Right renal cortex interstitium (tissue), 3 donors: ENCODE measurements at regions not wholly inside any gene's neighbourhood (a gene's known extent, or its start where the extent isn't known, plus 50 kb on each side); places are given as distances from the start of the nearest gene placed in this dataset.
"Not testable (repeated sequence)": the region's sequence is repeated elsewhere in the genome, so short reads cannot be mapped to it uniquely, and the experiment has no call there.

Experiments used
- DNase-seq, 3 donors: peaks; one replicate each; pipeline ENCODE4 v3.0.0-alpha.2; 2013; ENCODE audit warnings: low read depth in 3 of 3, low spot score in 2 of 3

DNA sequence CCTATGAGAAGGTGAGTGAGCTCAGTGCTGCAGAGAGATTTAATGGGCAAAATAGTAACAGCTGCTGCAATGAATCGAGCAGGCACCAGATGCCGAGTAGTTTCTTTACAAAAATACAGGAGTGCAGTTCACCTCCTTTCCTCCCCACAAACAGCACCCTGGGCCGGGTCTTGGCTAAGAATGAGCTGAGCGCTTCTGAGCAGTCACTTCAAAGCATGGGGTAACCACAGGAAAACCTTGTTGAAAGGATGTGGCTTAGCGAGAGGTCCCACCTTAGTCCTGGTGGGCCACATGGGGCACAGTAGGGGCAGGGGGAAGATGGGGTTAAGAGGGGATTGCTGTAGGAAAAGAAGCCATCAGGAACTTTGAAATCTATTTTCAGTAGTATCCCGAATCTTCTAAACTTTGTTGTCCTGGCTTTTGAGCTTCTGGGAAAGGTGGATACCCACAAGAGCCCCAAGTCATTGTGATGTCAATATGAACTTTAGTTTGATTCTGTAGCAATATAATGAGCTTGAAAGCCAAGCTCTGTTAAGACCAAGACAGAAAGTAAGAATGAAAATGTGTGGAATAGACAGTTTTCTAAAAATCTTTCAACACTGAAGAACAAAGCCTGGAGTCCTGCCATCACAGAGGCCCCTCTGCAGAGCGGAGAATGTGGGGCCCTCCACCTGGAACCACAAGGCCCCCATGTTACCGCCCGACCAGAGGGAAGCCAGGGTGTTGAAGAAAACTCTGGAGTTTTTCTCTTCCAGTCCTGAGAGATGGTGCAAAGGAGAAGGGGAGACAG lies 101.0 kb upstream of the ZNF236 start:
- DNase-seq: no peak

DNA sequence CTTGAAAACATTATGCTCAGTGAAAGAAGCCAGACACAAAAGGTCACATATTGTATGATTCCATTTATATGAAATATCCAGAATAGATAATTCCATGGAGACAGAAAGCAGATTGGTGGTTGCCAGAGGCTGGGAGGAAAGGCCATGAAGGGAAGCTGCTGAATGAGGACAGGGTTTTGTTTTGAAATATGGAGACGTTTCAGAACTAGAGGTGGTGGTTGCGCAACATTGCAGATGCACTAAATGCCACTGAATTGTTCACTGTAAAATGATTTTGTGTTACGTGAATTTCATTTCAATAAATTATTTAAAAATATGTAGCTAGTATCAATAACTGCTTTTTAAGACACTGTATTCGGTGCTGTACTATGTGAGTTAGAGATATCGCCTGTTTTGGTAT lies 101.7 kb upstream of the ZNF236 start:
- DNase-seq: no peak

DNA sequence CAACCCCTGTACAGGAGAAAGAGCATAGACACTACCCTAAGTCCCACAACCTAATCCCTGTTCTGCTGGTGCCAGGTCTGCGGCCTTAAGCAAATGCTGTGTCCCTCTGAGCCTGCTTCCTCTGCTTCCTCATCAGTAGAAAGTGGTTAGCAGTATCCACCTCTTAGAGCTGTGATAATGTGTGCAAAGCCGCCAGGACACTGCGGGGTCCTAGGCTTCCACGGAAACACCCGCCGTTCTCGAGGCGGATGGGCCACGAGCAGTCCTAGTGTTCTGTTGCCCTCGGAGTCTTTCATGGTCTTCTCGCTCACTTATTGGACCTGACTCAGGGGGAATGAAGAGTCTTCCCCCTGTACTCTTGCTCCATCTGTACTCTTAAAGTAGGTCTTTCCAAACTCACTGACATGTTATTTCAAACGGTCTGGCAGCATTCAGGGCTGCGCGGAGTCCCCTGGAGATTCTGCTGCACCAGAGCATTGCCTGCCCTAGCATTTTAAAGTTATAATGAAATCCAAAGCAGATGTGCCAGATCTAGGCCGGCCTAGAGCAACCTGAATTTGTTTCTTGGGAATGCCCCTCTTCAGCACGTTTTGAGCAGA lies 107.2 kb upstream of the ZNF236 start:
- no peak for DNase-seq

DNA sequence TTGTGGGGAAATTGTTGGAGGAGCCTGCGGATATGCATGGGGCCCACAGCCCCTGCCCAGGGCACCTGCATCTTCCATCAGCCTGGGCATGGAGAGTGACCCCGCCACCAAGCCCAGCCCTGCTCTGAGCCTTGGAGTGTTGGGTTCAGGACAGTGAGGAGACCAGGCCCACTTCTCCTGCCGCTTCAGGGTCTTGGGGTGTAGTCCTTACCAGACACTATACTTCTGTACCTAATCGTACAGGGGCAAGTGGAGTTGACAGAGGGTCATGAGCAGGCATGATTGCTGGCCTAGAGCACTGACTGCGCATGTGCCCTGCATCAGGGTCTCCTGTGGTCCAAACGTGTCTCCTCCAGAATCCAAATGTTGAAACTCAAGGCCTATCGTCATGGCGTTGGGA lies 108.9 kb upstream of the ZNF236 start:
- DNase-seq: no peak

DNA sequence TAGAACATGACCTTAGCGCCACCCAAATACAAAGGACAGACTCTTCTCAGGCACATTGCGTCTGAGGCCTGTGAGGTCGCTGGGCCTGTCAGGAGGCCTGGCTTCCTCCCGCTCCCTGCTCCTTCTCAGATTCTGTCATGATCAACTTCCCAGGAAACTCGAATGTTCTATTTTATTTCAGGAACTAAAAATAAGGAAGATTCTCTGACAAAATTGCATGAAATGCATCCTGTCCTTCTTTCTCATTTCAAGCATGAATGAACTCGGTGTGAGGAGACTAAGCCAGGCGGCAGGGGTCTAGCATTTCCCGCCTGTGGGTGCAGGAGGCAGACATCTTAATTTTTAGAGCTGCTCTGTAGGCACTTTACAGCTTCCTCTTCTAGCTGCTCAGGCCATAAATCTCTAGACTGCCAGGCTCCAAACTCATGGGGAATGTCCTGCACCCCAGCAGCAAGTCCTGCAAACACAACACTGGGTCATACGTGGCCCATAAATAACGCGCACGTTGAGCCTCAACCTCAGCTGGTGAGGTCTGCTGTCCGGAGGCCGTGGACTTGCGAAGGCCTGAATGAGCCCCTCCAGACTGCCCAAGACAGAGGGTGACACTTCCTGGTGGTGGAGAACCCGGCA lies 109.7 kb upstream of the ZNF236 start:
- no peak for DNase-seq

DNA sequence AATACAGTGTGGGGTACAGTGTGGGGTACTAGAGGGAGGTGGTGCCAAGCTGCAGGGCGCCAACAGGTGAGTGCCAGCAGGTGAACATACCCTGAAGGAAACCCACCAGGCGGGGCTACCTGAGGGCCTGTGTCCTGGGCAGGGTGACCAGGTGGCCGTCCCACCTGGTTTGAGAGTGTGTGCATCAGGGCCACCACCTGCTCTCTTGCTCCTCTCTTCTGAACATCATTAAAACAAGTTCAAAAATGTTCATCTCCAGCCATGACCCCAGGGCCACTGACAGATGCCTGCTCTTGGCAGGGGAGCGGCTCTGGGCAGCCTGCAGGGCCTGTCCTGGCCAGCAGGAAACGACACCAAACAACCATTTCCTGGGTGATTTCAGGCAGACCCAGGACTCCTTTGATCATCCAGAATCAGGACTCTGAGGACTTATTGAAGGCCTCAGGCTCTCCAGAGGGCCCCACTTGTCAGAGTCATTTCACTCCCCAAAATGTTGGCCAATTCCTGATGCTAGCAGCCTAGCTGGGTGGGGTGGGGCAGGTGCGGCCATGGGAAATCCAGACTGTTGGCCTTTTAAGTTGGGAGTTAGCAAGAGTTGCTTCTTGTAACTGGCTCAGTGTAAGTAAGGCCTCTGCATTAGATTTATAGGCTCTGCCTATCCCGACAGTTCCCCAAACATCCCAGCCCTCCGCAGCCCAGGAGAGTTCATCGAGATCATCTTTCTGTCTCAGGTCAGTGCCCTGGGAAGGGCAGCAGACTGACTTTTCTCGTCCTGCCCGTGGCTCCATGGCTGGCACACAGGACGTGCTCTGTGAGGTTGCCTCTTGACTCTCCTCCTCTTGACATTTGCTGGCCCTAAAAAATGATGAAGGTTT lies 111.5 kb upstream of the ZNF236 start:
- DNase-seq: no peak

DNA sequence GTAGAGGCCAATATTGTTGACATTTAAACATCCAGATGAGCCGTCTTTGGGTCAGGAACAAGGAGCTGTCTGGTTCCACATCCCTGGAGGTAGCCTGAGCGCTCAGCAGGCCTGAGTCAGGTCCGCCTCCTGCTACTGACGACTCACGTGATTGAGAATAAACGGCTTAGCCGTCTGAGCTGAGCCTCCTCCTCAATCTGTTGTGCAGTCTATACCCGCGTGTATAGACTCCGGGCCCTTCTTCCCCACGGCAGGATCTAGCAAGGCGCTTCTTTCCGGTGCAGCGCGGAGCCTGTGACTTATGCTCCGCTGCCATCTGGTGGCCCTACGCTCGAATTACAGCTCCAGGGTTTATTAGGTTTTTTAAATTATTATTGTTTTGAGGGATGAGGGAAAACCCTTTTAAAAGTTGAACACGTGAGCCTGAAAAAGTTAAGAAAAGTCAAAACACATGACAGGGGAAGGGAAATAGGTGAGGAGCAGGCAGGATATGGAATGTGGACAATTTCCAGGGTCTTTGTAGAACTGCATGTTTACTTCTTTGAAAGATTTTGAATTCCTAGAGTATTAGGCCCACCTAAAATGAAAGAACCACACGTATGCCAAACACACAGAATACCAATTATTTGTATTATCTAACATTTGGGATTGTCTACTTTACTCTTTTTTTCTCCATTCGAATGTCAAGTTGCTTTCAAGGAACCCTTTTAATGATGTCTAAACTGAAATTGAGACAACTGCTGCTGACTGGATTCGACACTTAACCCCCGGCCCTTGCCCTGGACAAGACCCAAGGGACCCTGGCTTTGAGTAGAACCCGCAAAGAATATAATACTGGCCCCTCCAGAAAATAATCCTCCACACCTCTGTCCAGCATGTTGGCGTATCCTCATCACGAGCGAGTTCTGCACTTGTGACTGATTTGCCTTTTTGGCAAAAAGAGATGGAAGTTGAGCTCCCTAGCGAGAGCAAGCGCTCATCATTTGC lies 112.4 kb upstream of the ZNF236 start:
- no peak for DNase-seq

DNA sequence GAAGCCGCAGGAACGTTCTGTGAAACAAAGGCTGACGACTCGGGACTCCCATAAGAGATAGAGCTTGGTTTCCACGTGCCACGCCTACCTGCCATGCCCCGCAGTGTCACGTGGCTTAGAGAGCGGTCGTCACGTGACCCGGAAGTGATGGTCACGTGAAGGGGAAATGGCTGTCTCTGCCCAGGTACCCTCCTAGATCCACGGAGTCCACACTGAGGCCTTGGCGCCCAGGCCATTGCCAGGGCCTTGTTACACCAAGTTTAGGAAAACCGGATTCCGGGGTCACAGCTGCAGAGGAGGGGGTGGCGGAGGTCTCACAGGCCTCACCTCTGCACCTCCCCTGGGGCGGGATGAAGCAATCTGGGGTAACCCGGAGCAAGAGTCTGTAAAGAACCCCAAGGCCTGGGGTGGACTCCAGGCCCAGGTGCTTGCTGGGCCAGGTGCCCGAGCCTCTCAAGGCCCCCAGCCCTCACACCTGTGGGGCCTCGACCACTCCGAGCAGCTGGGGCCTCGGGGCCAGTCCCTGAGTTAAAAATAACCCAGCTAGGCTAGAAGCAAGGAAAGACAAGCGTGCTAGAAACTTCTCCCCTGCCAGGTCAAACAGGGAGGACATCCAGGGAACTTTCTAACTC lies 113.5 kb upstream of the ZNF236 start:
- DNase-seq: no peak

DNA sequence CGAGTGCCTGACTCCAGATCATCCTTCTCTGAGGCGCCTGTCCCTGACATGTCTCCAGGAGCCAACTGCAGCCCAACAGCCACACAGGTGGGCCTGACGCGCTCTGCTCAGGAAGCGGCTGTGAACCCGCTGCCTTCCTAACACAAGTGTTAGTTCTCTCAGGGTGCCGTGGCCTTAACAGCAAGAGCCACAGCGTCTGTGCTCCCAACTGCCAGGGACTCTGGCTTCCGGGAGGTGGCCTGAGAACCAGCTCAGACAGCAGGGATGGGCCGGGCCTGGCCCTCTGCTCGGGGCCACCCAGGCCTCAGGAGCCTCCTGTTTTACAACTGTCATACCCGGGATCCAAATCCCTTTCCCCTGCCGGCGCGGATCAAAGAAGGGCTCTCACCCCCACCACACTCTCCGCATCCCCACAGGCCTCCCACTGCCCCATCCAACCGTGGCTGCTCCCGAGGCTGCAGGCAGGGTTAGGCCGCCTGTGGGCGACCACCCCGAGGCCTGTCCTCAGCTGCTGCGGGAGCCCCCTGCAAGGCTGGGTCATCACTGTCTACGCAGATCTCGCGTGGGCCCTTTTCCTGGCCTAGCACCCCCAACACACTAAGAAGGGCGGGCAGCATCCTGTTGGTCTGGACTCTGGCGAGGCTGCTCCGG lies 114.2 kb upstream of the ZNF236 start:
- no peak for DNase-seq

DNA sequence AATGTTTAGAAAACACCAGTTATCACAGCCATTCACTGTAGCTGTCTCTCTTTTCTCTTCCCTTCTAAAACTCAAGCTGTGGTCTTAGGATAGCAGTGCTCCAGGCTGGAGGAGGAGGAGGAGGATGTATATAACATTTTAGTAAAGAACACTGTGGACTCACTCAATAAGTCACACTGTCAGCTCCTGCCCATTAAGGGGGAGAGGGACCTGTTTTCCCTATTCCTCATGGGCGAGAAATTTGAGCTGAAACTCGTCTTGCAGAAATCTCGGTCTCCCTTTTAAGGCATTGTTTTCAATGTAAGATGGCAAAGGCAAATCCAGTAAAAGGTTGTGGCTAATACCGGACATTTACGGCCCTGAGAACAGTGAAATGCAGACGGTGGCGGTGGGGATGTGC lies 114.8 kb upstream of the ZNF236 start:
- no peak for DNase-seq

DNA sequence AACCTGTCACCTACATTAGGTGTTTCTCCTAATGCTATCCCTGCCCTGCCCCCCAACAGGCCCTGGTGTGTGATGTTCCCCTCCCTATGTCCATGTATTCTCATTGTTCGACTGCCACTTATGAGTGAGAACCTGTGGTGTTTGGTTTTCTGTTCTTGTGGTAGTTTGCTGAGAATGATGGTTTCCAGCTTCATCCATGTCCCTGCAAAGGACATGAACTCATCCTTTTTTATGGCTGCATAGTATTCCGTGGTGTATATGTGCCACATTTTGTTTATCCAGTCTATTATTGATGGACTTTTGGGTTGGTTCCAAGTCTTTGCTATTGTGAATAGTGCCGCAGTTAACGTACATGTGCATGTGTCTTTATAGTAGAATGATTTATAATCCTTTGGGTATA lies 117.8 kb upstream of the ZNF236 start:
- DNase-seq: not testable (repeated sequence)

DNA sequence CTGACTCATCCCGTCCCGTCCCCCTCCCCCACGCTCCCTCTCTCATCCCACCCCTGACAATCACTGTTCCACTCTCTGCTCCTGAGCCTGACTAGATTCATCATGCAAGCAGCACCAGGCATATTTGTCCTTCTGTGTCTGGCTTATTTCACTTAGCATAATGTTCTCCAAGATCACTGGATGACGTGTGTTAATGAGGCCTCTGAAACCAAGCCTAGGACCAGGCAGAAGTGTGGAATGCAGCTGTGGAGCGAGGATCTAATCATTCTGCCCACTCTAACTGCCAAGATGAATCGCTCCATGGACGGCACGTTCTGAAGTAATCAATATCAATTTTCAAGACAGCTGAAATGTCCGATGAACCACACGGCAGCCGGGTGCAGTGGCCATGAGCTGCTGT lies 122.4 kb upstream of the ZNF236 start:
- DNase-seq: no peak

DNA sequence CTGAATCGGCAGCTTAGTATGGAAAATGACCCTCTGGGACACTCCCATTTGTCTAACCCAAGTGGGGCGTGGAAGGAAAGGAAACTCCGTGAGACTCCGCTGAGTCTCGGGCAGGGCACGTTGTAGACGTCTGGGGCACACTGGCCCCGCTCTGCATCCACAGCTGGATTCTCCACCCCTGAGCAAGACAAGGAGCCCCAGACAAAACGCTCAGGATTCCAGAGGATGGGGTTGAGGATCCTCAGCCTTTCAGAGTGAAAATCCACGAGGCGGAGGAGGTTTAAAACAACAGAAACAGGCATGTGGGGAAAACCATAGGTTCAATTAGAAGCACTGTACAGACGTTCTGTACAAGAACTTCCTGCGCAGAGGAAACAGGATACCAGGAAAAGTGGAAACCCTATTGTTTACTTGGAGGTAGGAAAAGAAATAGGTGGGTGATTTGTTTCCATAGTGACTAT lies 124.9 kb upstream of the ZNF236 start:
- DNase-seq: no peak

DNA sequence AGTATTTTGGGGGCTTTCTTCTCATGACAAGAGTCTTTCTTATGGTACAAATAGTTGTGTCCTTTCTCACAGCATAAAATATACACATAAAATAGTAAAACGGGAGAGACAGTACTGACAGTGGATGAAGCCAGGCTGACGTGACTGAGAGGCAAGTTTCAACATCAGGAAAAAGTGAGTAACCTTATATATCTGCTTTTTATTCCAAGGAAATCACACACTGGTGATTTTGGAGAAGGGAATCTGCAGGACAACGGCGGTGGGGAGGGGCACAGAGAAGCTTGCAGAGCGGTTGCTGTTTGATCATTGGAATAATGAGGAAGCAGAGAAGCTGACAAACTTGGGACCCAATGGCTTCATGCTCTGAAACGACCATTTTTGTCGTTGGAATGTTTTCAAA lies 130.6 kb upstream of the ZNF236 start:
- DNase-seq: no peak

DNA sequence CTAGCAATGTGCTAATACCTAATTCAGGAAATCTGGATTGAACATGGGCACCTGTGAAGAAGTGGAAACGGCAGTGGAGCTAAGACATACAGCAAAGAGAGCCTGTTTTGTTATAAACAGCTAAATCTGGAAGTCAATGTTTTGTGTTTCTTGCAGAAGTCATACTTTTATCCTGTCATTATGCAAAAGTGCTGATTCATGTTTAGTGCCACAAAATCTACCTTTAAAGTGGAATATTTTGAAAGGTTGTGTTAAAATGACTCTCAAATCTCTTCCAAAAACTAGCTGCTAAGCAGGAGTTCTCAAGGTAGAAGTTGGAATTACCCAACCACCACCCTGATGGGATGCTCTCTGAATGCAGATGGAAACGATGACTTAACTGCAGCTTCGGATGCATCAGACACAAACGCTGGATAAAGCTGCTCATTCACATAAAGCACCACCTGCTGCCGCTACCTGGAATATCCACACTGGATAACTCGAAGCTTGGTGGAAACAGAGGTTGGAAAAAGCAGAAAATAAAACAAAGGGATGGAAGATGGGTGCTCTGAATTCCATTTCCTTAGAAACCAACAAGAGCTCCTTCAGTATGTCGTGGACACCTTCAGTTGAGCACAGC lies 132.6 kb upstream of the ZNF236 start:
- DNase-seq: no peak

DNA sequence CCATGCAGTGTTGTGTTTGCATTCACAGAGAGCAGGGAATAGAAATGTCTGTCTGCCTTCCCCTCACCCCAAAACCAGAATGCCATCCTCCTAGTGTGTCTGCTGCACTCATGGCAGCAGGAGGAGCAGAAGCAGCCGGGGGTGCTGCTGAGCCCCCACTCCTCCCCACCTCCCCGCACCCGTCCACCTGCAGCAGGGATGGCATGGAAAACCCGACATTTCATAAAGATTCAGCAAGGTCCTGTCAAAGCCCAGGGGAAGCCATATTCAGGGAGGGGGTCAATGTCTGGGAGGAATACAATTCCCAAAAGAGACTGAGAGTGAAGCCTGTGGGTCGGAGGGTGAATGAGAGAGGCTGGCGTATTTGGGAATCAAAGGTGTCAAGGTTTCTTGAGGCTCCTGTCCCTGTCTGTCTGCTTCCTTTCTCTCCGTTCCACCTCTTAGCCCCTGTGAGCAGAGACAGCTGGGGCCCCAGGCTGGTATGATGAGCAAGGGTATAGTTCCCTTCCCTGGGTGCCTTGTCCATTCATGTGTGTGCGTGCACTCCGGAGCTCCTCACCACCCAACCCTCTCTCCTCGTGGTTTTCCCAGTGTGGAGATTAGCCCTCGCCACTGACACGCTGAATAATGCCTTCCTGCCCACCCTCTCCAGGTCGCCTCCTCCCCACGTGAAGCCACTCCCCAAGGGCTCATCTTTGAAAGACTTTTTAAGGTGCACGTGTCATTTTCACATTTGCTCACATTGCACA lies 133.5 kb upstream of the ZNF236 start:
- no peak for DNase-seq

DNA sequence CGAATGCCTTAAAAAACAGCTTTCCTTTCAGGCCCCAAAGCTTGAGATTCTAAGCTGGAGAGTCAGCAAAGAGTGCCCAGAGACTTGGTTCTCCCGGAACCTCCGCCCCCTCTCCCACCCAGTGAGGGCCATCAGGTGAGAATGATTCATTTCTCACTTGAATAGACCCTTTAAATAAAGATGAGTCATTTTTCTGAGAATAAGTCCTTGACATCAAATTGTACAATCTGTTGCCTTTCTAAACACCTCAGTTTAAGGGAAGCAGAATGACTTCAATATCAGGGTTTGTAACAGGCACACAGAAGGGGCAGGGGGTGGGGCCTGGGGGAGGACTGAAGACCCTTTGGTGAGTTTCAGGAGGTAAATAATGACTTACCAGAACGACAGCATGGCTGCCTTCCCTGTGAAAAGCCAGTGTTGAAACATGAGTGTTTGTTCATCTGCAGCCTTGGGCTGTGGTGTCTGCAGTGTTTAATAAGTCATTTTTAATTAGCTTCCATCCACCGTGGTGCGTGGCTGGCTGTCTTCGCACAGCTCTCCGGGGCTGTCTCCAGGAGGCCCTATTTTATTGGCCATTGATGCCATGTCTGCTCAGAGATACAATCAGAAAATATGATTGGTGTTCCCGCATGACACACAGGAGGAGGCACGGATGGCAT lies 134.9 kb upstream of the ZNF236 start:
- DNase-seq: no peak
